Kidney epithelial cell (primary cell): ENCODE measurements at regions not wholly inside any gene's neighbourhood (a gene's known extent, or its start where the extent isn't known, plus 50 kb on each side); places are given as distances from the start of the nearest gene placed in this dataset.

Experiments
- DNase-seq: peaks from one replicate; pipeline ENCODE4 v3.0.0-alpha.2; 2010; ENCODE audit warnings: low read depth
- H3K27me3 ChIP-seq: 2 replicates; pipeline ENCODE4 v1.6.0; 2011; ENCODE audit warnings: low read length; ENCODE audit not compliant: control insufficient read depth, insufficient read depth
- H3K36me3 ChIP-seq: 2 replicates; pipeline ENCODE4 v1.5.1; 2011; ENCODE audit warnings: low read length; ENCODE audit not compliant: control insufficient read depth, insufficient read depth
- H3K4me3 ChIP-seq: 2 replicates; pipeline ENCODE4 v1.5.1; 2011; ENCODE audit warnings: low read depth, mild to moderate bottlenecking, control low read depth, low read length
- CTCF ChIP-seq: IDR thresholded peaks from 2 replicates; pipeline ENCODE4 v1.5.1; 2011; ENCODE audit warnings: mild to moderate bottlenecking, moderate library complexity, low read length, control low read depth, inconsistent platforms; ENCODE audit not compliant: insufficient read depth, poor library complexity, severe bottlenecking

GRCh38 chr5:93892481-93892880 is 151.1 kb upstream of the POU5F2 start:
- Histone ChIP-seq H3K36me3 (no peaks in the 10 kb centered on the region), H3K27me3 (no peaks in the 10 kb centered on the region), H3K4me3 (no peak overlapping the region)
- no peak for DNase-seq
- no peak for TF ChIP-seq CTCF

GRCh38 chr5:93891491-93892480 is 150.4 kb upstream of the POU5F2 start:
- H3K36me3 ChIP-seq: no peaks in the 10 kb centered on the region
- no peak for DNase-seq
- H3K4me3 ChIP-seq: no peak overlapping the region
- no peak for TF ChIP-seq CTCF
- H3K27me3 ChIP-seq: no peaks in the 10 kb centered on the region

- TF ChIP-seq CTCF: no peak
- H3K4me3 ChIP-seq: no peak overlapping the region
- no peak for DNase-seq
- H3K36me3 ChIP-seq: no peaks in the 10 kb centered on the region
- no peaks in the 10 kb centered on the region for H3K27me3 ChIP-seq
Observed at GRCh38 chr5:93890657-93891056, 149.3 kb upstream of the POU5F2 start.

GRCh38 chr5:93887678-93888077 is 146.3 kb upstream of the POU5F2 start:
- Histone ChIP-seq H3K36me3 (no peaks in the 10 kb centered on the region), H3K27me3 (no peaks in the 10 kb centered on the region), H3K4me3 (no peak overlapping the region)
- no peak for TF ChIP-seq CTCF
- no peak for DNase-seq

GRCh38 chr5:93886917-93887361 is 145.5 kb upstream of the POU5F2 start:
- DNase-seq: no peak
- Histone ChIP-seq H3K4me3 (no peak overlapping the region), H3K36me3 (no peaks in the 10 kb centered on the region), H3K27me3 (no peaks in the 10 kb centered on the region)
- no peak for TF ChIP-seq CTCF
